ENCODE measurements at regions not wholly inside any gene's neighbourhood (a gene's known extent, or its start where the extent isn't known, plus 50 kb on each side); places are given as distances from the start of the nearest gene placed in this dataset.

GRCh38 chr2:23239374-23239773 is 145.6 kb upstream of the KLHL29 start:
- no peak for DNase-seq (ENCODE audit: extremely low read depth, low read depth)

GRCh38 chr2:23241121-23241520 is 143.9 kb upstream of the KLHL29 start:
- no peak for DNase-seq (ENCODE audit: extremely low read depth, low read depth)
- TF ChIP-seq CTCF (IDR thresholded peaks at IDR 0.05; ENCODE audit: low read depth, low read length), result no peak

More at GRCh38 chr2:23239374-23239773, 145.6 kb upstream of the KLHL29 start:
- TF ChIP-seq CTCF (IDR thresholded peaks at IDR 0.05; ENCODE audit: low read depth, low read length), result no peak

GRCh38 chr2:23241611-23242245 is 143.3 kb upstream of the KLHL29 start:
- no peak for DNase-seq (ENCODE audit: extremely low read depth, low read depth)
- no peak for TF ChIP-seq CTCF (IDR thresholded peaks at IDR 0.05; ENCODE audit: low read depth, low read length)

- no peak for TF ChIP-seq CTCF (IDR thresholded peaks at IDR 0.05; ENCODE audit: low read depth, low read length)
- DNase-seq (ENCODE audit: extremely low read depth, low read depth), result no peak
Measured at GRCh38 chr2:23243073-23243659, 141.8 kb upstream of the KLHL29 start.

GRCh38 chr2:23244617-23245016 is 140.4 kb upstream of the KLHL29 start:
- DNase-seq (ENCODE audit: extremely low read depth, low read depth), result no peak
- TF ChIP-seq CTCF (IDR thresholded peaks at IDR 0.05; ENCODE audit: low read depth, low read length), result no peak

- no peak for DNase-seq (ENCODE audit: extremely low read depth, low read depth)
- no peak for TF ChIP-seq CTCF (IDR thresholded peaks at IDR 0.05; ENCODE audit: low read depth, low read length)
Measured at GRCh38 chr2:23246992-23247683, 137.8 kb upstream of the KLHL29 start.

GRCh38 chr2:23248667-23249066 is 136.3 kb upstream of the KLHL29 start:
- TF ChIP-seq CTCF (IDR thresholded peaks at IDR 0.05; ENCODE audit: low read depth, low read length), result no peak
- no peak for DNase-seq (ENCODE audit: extremely low read depth, low read depth)
